Breast epithelium (tissue), 4 donors: ENCODE measurements at regions not wholly inside any gene's neighbourhood (a gene's known extent, or its start where the extent isn't known, plus 50 kb on each side); places are given as distances from the start of the nearest gene placed in this dataset.

Source experiments
- DNase-seq, 2 donors: peaks; one replicate each; pipeline ENCODE4 v3.0.0-alpha.2; 2019; ENCODE audit warnings: low spot score in 2 of 2
- H3K27ac ChIP-seq, 2 donors: fragments of 200-600 bp; sonication (generic) in 1 of 2; one replicate each; pipeline ENCODE4 v1.5.1; 2016 to 2019; ENCODE audit warnings: mild to moderate bottlenecking in 1 of 2
- H3K27me3 ChIP-seq, 2 donors: fragments of 200-600 bp; sonication (generic) in 1 of 2; one replicate each; pipeline versions ENCODE4 v1.5.1 to v1.6.0; 2017 to 2019; ENCODE audit warnings: control low read depth in 1 of 2, mild to moderate bottlenecking in 1 of 2
- H3K36me3 ChIP-seq: fragments of 200-600 bp; one replicate; pipeline ENCODE4 v1.5.1; 2019
- H3K4me1 ChIP-seq, 2 donors: fragments of 200-600 bp; sonication (generic); one replicate each; pipeline ENCODE4 v1.5.1; 2016 to 2019; ENCODE audit warnings: control low read depth in 1 of 2
- H3K4me3 ChIP-seq, 3 donors: fragments of 200-600 bp; sonication (generic); 1 replicate in 2 of 3; 2 replicates in 1 of 3; pipeline ENCODE4 v1.5.1; 2016 to 2019; ENCODE audit warnings: mild to moderate bottlenecking in 3 of 3, moderate library complexity in 2 of 3
- H3K9me3 ChIP-seq, 2 donors: fragments of 200-600 bp; sonication (generic) in 1 of 2; one replicate each; pipeline ENCODE4 v1.5.1; 2016 to 2019; ENCODE audit warnings: control low read depth in 1 of 2
- POLR2A ChIP-seq: fragments of 450-650 bp; IDR thresholded peaks from one replicate; pipeline ENCODE4 v1.6.1; 2016; ENCODE audit warnings: antibody characterized with exemption, mild to moderate bottlenecking, moderate library complexity
- POLR2AphosphoS5 ChIP-seq, 3 donors: sonication (generic); formaldehyde crosslinking; IDR thresholded peaks; one replicate each; pipeline ENCODE4 v1.6.1; 2017; ENCODE audit warnings: antibody characterized with exemption in 3 of 3
- intact Hi-C: fragments of 100-400 bp; cut with DNase I; formaldehyde crosslinking; loops from one replicate; pipeline ENCODE4 v1.15.1; 2023; ENCODE audit warnings: low total_unique reads
- TF ChIP-seq, protein P1 (sequence below), 3 donors: fragments of 450-650 bp; IDR thresholded peaks; one replicate each; pipeline ENCODE4 v1.5.1; 2016 to 2017; ENCODE audit warnings: antibody characterized with exemption in 3 of 3, mild to moderate bottlenecking in 3 of 3, moderate library complexity in 3 of 3

DNA sequence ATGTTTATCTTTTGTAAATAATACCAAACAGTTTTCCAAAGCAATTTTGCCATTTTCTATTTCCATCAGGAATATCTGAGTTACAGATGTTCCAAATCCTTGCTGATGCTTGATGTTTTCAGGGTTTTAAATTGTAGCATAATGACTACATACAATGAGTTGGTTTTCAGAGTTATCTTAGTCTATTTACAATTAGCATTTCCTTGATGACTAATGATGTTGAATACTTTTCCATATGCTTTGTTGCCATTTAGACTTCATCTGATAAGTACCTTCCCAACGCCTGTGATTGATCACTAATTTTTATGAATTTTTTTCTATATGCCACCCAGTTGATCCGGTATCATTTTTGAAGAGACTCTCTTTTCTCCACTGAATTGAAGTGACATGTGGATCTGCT is 102.3 kb downstream of the SLC25A46 start:
- intact Hi-C loops, result loop anchor here (10.0 kb wide), 1 partner anchor 746 kb away; no protein-coding TSS in a partner anchor
- no peaks in the 10 kb centered on the region for H3K4me1 ChIP-seq
- DNase-seq, result no peak
- no peaks in the 10 kb centered on the region for H3K9me3 ChIP-seq
- no peaks in the 10 kb centered on the region for H3K27me3 ChIP-seq
- TF ChIP-seq POLR2AphosphoS5 (IDR thresholded peaks at IDR 0.05), result no peak
- TF ChIP-seq, protein P1, sequence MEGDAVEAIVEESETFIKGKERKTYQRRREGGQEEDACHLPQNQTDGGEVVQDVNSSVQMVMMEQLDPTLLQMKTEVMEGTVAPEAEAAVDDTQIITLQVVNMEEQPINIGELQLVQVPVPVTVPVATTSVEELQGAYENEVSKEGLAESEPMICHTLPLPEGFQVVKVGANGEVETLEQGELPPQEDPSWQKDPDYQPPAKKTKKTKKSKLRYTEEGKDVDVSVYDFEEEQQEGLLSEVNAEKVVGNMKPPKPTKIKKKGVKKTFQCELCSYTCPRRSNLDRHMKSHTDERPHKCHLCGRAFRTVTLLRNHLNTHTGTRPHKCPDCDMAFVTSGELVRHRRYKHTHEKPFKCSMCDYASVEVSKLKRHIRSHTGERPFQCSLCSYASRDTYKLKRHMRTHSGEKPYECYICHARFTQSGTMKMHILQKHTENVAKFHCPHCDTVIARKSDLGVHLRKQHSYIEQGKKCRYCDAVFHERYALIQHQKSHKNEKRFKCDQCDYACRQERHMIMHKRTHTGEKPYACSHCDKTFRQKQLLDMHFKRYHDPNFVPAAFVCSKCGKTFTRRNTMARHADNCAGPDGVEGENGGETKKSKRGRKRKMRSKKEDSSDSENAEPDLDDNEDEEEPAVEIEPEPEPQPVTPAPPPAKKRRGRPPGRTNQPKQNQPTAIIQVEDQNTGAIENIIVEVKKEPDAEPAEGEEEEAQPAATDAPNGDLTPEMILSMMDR (IDR thresholded peaks at IDR 0.05), result no peak
- TF ChIP-seq POLR2A, result no peak
- no peak overlapping the region for H3K4me3 ChIP-seq
- no peaks in the 10 kb centered on the region for H3K36me3 ChIP-seq
- H3K27ac ChIP-seq, result no peak overlapping the region

DNA sequence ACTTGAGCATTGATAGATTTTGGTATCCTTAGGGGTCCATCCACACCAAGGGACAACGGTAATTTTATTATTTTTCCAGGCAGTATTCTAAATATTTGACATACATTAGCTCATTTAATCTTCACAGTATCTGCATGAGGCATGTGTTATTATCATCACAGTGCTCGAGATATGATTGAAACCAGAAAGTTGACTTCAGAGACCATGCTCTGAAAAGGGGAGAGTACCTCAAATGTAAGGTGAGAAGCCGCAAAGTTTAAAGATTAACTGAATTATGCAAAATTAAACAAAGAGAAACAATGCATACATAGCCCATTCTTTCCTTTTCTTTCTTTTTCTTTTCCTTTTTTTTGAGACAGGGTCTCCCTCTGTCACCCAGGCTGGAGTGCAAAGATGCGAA is 104.1 kb downstream of the SLC25A46 start:
- TF ChIP-seq, protein P1 (IDR thresholded peaks at IDR 0.05), result no peak
- TF ChIP-seq POLR2AphosphoS5 (IDR thresholded peaks at IDR 0.05), result no peak
- TF ChIP-seq POLR2A, result no peak
- intact Hi-C loops, result loop anchor here (10.0 kb wide), 1 partner anchor 748 kb away; no protein-coding TSS in a partner anchor
- H3K36me3 ChIP-seq, result no peaks in the 10 kb centered on the region
- no peak for DNase-seq
- H3K27ac ChIP-seq, result no peak overlapping the region
- no peak overlapping the region for H3K4me3 ChIP-seq
- H3K9me3 ChIP-seq, result no peaks in the 10 kb centered on the region
- no peaks in the 10 kb centered on the region for H3K4me1 ChIP-seq
- H3K27me3 ChIP-seq, result no peaks in the 10 kb centered on the region

DNA sequence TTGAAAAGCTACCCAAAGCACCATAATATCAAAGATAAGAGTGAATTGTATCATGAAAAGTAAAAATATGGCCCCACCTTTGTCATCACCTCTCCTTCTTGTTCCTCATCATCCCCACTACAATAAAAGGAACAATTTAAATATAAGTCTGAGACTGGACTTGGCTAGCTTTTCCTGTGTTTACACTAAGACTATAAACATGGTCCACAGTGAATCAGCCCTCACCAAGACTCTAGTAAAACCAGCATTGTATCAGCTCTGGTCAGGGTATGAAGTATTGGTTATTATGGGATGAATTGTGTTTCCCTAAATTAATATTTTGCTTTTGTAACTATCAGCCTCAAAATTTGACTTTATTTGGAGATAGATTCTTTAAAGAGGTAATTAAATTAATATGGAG is 105.4 kb downstream of the SLC25A46 start:
- no peak for DNase-seq
- Histone ChIP-seq H3K4me3 (no peak overlapping the region), H3K36me3 (no peaks in the 10 kb centered on the region), H3K4me1 (no peaks in the 10 kb centered on the region), H3K27me3 (no peaks in the 10 kb centered on the region), H3K9me3 (no peaks in the 10 kb centered on the region), H3K27ac (no peak overlapping the region)
- intact Hi-C loops, result loop anchor here (10.0 kb wide), 1 partner anchor 749 kb away; no protein-coding TSS in a partner anchor
- TF ChIP-seq POLR2A, result no peak
- no peak for TF ChIP-seq POLR2AphosphoS5 (IDR thresholded peaks at IDR 0.05)
- TF ChIP-seq, protein P1 (IDR thresholded peaks at IDR 0.05), result no peak

DNA sequence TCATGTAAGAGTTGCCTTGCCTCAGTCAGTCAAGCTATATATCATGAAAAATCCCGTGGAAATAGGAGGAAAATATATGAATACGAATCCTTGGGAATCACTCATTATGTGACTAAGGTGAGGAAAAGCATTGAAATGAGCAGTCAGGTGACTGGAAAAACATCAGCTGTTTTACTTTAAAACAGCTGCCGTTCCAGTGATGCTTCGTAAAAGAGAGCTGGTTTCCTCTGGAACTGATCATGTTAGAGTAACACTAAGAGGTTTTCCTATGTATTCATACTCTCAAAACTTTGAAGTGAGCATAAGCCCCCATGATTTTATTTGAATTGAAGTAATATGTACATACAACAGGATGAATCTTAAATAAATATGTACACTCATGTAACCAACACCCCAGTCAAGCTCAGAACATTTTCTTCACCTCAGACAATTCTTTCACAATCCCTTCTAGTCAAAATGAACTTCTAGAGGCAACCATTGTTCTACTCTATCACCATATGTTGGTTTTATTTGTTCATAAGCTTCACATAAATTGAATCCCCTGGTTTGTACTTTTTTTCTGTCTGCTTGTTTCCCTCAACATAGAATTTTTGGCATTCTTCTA is 107.7 kb downstream of the SLC25A46 start:
- intact Hi-C loops, result loop anchor here (10.0 kb wide), 1 partner anchor 752 kb away; no protein-coding TSS in a partner anchor
- Histone ChIP-seq H3K4me1 (no peaks in the 10 kb centered on the region), H3K9me3 (no peaks in the 10 kb centered on the region), H3K36me3 (no peaks in the 10 kb centered on the region), H3K4me3 (no peak overlapping the region), H3K27ac (no peak overlapping the region), H3K27me3 (no peaks in the 10 kb centered on the region)
- TF ChIP-seq POLR2A (no peak), POLR2AphosphoS5 (IDR thresholded peaks at IDR 0.05) (no peak)
- TF ChIP-seq, protein P1 (IDR thresholded peaks at IDR 0.05), result no peak
- DNase-seq, result no peak

DNA sequence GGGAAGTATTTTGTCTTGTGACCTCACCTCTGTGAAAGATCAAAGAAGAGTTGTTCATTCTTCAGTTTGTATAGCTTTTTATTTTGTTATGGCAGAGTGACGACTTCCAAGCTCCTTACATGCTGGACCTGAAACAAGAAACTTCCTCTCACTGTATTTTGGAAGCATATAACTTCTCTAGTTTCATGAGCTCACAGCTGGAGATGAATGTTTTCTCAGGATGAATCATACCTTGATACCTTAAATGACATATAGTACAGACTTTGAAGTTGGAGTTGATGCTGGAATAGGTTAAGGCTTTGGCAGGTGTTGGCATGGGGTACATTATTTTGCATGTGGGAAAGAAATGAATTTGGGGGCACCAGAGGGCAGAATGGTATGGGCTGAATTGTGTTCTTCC is 112.5 kb downstream of the SLC25A46 start:
- Histone ChIP-seq H3K27ac (no peak overlapping the region), H3K4me1 (no peaks in the 10 kb centered on the region), H3K27me3 (no peaks in the 10 kb centered on the region), H3K4me3 (no peak overlapping the region), H3K9me3 (no peaks in the 10 kb centered on the region), H3K36me3 (no peaks in the 10 kb centered on the region)
- intact Hi-C loops, result no loop called here
- TF ChIP-seq POLR2AphosphoS5 (IDR thresholded peaks at IDR 0.05), result no peak
- no peak for TF ChIP-seq POLR2A
- TF ChIP-seq, protein P1 (IDR thresholded peaks at IDR 0.05), result no peak
- no peak for DNase-seq
